ENCODE measurements at regions not wholly inside any gene's neighbourhood (a gene's known extent, or its start where the extent isn't known, plus 50 kb on each side); places are given as distances from the start of the nearest gene placed in this dataset.

DNA sequence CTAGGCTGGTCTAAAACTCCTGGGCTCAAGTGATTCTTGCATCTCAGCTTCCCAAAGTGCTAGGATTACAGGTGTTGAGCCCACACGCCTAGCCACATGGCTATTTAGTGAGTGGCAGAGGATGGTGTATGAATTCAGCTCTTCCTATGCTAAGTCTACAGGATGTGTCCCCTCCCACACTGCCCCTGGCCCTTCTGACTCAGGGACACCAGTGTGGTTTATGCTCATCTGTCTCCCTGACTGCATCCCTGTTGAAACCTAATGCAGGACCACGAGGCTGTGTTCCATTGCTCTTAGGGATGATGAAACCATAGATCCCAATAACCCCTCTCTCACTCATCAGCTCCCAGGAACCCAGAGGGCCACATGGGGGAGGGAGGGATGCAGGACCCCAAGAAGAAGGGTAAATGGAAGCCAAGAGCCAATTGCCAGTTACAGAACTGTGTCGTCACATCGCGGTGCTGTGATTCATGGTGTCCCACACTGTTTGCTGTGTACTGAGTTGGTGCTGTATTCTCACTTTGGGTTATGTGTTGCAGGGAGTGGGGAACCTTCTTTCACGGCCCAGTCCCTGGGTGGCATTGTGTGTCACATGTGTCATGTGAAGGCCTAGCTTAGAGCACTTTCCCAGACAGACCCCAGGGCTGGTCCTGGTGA lies 102.9 kb upstream of the HAAO start:
- Histone ChIP-seq H3K27me3 (ENCODE audit: control insufficient read depth in 4 of 4, insufficient read depth in 4 of 4, low read length in 3 of 4) (no peaks in the 10 kb centered on the region), H3K9me3 (ENCODE audit: control insufficient read depth in 4 of 4, low read length in 3 of 4) (no peaks in the 10 kb centered on the region), H3K4me1 (ENCODE audit: control insufficient read depth in 4 of 4, insufficient read depth in 4 of 4, low read length in 3 of 4) (no peaks in the 10 kb centered on the region), H3K9ac (ENCODE audit: low read depth in 1 of 2, low read length in 2 of 2) (no peak overlapping the region), H3K27ac (ENCODE audit: low read depth in 1 of 2, low read length in 2 of 2) (no peak overlapping the region), H3K36me3 (ENCODE audit: control insufficient read depth in 4 of 4, insufficient read depth in 3 of 4, low read depth in 1 of 4, low read length in 3 of 4) (no peaks in the 10 kb centered on the region), H3K4me3 (ENCODE audit: low read depth in 1 of 3, low read length in 3 of 3) (no peak overlapping the region)
- no peak for DNase-seq (ENCODE audit: low spot score)
- TF ChIP-seq NR2F2 (IDR thresholded peaks at IDR 0.05) (no peak), REST (IDR thresholded peaks at IDR 0.05) (no peak), FOXA1 (IDR thresholded peaks at IDR 0.05) (no peak), JUND (IDR thresholded peaks at IDR 0.05) (no peak), FOXA2 (IDR thresholded peaks at IDR 0.05) (no peak), MAX (IDR thresholded peaks at IDR 0.05) (no peak), CTCF (IDR thresholded peaks at IDR 0.05; ENCODE audit: low read depth, low read length, missing input control) (no peak), EGR1 (IDR thresholded peaks at IDR 0.05; ENCODE audit: low read depth in 2 of 2) (no peak), SP1 (IDR thresholded peaks at IDR 0.05) (no peak), HNF4G (IDR thresholded peaks at IDR 0.05) (no peak), GABPA (IDR thresholded peaks at IDR 0.05 in 1 of 2, conservative IDR thresholded peaks at IDR 0.05 in 1 of 2) (no peak), RAD21 (IDR thresholded peaks at IDR 0.05) (no peak), TAF1 (conservative IDR thresholded peaks at IDR 0.05) (no peak), YY1 (IDR thresholded peaks at IDR 0.05) (no peak), HNF4A (conservative IDR thresholded peaks at IDR 0.05) (no peak)
- TF ChIP-seq, protein P1, sequence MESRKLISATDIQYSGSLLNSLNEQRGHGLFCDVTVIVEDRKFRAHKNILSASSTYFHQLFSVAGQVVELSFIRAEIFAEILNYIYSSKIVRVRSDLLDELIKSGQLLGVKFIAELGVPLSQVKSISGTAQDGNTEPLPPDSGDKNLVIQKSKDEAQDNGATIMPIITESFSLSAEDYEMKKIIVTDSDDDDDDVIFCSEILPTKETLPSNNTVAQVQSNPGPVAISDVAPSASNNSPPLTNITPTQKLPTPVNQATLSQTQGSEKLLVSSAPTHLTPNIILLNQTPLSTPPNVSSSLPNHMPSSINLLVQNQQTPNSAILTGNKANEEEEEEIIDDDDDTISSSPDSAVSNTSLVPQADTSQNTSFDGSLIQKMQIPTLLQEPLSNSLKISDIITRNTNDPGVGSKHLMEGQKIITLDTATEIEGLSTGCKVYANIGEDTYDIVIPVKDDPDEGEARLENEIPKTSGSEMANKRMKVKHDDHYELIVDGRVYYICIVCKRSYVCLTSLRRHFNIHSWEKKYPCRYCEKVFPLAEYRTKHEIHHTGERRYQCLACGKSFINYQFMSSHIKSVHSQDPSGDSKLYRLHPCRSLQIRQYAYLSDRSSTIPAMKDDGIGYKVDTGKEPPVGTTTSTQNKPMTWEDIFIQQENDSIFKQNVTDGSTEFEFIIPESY (IDR thresholded peaks at IDR 0.05), result no peak
- TF ChIP-seq, protein P2, sequence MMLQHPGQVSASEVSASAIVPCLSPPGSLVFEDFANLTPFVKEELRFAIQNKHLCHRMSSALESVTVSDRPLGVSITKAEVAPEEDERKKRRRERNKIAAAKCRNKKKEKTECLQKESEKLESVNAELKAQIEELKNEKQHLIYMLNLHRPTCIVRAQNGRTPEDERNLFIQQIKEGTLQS (IDR thresholded peaks at IDR 0.05), result no peak
- WGBS, result 95% methylated on average over 6 of the region's 6 CpGs

Data from liver (tissue), 8 donors.